D341Med (cell line): ENCODE measurements at regions not wholly inside any gene's neighbourhood (a gene's known extent, or its start where the extent isn't known, plus 50 kb on each side); places are given as distances from the start of the nearest gene placed in this dataset.

ENCODE experiments used
- DNase-seq: peaks from one replicate; pipeline ENCODE4 v3.0.0; 2012; ENCODE audit warnings: low spot score

- no peak for DNase-seq
Measured at GRCh38 chr3:40817017-40817416, 292.3 kb downstream of the ZNF621 start.

DNA sequence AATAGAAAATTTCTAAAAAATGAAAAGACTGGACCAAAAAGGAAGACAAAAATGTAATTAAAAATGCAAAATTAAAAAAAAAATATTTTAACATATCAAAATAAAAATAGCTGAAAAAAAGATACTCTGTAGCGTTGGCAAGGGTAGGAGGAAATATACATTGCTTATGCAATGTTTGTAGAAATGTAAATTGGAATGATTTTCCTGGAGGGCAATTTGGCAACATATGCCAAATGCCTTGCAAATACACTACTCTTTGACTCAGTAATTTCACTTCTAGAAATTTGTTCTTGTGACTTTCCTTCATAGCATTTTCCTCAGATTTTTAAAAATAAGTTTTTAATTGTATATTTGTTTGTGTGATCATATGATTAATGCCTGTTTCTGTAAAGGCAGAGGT lies 296.6 kb downstream of the ZNF621 start:
- DNase-seq = no peak

GRCh38 chr3:40827226-40827625 lies 302.5 kb downstream of the ZNF621 start:
- DNase-seq = no peak

DNA sequence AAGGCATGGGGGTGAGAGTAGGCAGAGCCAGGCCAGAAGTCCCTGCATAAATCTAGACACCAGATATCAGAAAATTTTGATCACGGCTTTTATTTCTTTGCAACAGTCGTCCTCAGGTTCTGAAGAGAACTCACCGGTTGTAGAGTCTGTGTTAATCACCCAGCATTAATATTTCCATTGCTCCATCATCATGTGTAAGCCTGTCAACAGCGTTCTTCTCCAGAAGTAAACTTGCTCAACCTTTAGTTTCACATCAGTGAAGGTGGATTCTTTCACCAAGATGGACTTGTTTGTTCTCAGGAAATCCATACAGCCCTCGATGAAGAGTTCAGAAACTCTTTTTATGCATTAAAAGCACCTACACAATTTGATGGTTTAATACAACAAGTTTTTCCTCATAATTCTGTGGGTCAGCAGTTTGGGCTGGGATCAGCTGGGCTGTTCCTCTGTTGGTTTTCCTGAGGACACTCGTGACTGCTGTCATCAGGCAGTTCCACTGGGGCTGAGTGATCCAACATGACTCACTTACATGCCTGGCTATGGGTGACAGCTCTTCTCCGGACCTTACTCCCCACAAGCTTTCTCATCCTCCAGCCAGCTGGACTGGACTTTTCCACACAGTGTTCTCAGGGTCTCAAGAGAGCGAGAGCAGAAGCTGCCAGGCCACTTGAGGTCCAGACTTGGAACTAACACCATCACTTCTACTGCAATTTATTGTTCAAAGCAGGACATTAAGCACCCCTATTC lies 303.4 kb downstream of the ZNF621 start:
- no peak for DNase-seq

DNA sequence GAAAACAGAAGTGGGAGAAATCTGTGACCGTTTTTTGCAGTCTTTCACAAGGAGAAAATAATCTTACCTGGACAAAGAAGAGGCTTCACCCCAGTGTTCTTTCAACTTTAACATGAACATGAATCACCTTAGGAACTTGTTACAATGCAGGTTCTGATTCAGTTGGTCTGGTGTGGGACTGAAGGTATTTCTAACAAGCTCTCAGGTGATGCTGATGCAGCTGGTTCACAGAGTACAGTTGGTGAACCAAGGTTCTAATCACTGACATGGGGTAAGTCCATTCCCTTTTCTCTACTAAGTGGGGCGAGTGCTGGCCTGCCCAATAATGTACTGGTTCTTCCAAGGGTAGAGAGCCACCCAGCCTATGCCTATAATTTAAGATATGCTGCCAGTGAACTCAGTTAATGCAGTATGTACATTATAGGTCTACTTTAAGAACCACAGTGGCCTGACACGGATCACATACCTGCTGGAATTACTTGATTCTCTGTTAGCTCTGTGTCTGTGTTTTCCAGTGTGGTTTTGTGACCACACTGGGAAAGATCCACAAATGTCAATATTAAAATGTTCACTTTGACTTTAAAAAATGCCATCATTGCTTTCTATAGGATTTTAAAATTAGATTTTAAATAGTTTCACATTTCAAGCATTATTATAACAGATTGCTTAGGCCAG lies 304.1 kb downstream of the ZNF621 start:
- DNase-seq = no peak

DNA sequence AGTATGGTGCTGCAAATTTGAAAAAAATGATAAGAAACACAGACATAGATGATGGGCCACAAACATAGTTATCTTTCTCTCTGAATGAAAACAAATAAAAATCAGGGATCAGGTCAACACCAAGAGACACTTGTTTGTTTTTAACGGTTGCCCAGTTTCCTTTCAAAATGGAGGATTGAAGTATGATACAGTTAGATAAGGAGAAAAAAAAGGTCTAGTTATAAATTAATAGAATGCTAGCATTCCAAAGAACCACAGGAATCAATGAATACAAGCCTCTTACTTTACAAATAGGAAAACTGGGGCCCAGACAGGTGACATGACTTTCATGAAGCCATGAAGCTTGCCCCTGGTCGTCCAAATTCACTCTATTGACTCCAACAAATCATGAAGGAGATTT lies 305.1 kb downstream of the ZNF621 start:
- DNase-seq = no peak

GRCh38 chr3:40837300-40837699 lies 312.5 kb downstream of the ZNF621 start:
- DNase-seq = no peak

- no peak for DNase-seq
Measured at GRCh38 chr3:40841131-40841530, 316.4 kb downstream of the ZNF621 start.

GRCh38 chr3:40841570-40842109 lies 316.9 kb downstream of the ZNF621 start:
- DNase-seq = no peak

DNA sequence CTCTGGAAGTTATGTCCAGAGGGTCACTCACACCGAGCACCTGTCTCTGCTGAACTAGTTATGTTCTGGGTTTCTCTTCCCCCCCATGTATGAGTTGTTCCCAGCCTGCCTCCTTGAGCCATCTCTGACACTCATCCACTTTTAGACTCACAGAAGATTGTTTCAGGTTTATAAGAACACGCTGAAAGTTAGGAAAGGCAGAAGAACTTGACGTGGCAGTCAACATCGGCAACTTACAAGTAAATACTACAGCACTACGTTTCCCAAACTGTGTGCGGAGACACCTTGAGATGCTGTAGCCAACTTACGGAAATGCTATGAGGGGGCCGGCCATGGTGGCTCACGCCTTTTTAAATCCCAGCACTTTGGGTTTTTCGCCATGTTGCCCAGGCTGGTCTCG lies 318.0 kb downstream of the ZNF621 start:
- no peak for DNase-seq

DNA sequence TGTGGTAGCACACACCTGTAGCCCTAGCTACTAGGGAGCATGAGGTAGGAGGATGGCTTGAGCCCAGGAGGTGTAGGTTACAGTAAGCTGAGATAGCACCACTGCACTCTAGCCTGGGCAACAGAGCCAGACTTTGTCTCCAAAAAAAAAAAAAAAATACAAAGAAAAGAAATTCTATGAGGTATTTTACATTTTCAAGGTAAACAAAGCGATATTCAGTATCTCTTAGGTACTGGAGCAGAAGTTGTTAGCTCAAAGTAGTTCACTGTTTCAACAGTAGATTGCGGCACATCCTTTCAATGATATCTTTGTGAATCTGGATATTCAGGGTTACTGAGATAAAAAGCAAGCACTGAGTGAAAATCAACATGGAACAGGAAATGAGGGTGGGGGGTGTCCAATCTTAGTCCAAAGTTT lies 318.5 kb downstream of the ZNF621 start:
- DNase-seq = no peak

- no peak for DNase-seq
Measured at GRCh38 chr3:40843851-40844548, 319.2 kb downstream of the ZNF621 start.

DNA sequence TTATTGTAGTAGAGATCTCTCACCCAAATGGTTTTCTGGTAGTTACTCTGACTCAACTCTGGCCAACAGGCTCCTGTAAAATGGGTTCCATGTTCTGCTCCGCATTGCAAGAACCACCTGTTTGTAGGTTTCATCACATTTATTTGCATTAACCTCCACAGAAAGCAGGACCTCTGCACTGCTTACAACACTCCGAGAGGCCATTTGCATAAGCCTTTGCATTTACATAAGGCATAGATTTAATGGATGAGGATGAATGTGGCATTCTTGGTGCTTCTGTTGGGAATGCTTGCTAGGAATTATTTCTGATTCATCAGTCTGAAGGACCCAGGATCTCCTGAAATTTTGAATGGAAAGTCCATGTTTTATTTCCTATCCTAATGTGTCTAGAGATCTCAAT lies 320.1 kb downstream of the ZNF621 start:
- no peak for DNase-seq

- no peak for DNase-seq
Measured at GRCh38 chr3:40845447-40845846, 320.7 kb downstream of the ZNF621 start.

DNA sequence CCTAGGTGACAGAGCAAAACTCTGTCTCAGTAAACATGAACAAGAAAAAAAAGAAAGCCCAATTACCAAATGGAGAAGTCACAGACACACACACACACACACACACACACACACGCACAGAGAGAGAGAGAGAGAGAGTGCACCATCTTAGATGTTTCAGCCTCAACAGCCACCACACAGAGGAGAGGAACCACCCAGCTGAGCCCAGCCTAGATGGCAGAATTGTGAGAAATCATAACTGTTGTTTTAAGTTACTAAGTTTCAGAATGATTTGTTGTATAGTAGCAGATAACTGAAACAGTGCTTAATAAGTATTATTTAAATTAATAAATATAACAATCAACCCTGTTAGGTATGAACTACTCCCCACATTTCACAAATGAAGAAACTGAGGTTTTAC lies 321.2 kb downstream of the ZNF621 start:
- DNase-seq = no peak

- DNase-seq = no peak
Measured at GRCh38 chr3:40846451-40846850, 321.7 kb downstream of the ZNF621 start.

- DNase-seq = no peak
Measured at GRCh38 chr3:40847551-40847992, 322.8 kb downstream of the ZNF621 start.

- DNase-seq = no peak
Measured at GRCh38 chr3:40848421-40848820, 323.7 kb downstream of the ZNF621 start.

DNA sequence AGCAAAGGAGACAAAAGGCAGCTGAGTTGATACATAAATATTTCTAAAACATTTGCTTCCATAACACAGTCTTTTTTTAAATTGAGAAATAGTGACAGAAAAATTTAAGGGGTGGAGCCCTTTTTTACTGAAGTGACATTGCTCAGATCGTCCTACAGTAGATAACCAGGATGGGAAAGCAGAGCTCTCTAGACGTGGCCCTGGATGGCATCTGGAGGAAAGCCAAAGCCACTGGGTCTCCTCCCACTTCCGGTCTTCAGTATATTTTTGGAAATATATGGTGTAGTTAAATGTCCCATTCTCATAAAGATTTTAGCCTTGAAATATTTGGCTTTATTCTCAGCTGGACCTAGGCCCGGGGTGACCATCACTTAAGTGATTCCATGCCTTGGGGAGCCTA lies 326.1 kb downstream of the ZNF621 start:
- no peak for DNase-seq

DNA sequence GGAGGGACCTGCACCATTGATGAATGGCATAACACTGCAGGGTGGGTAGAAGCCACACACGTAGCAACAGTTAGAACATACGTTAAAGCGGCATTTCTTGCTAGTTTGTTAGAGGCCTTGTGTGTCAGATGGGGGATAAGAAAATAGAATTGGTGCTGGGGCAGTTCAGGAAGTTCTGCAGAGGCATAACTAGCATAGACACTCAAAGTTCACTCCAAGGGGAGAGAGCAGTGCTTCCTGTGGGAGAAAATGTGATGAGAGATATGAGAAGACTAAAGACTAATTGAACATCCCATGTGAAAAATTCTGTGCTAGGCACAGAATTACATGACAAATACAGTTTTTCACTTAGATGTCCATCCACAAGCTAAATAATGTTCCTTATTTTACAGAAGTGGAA lies 327.1 kb downstream of the ZNF621 start:
- DNase-seq = no peak

GRCh38 chr3:40852712-40853111 lies 328.0 kb downstream of the ZNF621 start:
- DNase-seq = no peak

DNA sequence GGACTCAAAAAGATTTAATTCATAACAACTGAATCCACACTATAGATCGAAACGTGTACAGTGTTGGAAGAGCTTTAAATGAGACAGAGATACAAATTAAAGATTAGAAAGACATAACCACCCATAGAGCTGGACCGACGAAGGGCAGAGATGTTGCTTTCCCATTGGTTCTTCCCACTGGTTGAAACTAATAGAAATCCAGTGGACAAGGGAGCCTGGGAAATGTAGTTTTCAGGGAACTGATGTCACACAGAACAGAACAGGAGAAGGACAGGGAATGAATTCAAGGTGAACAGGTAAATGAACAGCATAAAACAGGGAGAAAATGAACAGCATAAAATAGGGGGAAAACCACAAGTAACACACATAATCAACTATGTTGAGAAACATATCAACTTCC lies 328.7 kb downstream of the ZNF621 start:
- no peak for DNase-seq

DNA sequence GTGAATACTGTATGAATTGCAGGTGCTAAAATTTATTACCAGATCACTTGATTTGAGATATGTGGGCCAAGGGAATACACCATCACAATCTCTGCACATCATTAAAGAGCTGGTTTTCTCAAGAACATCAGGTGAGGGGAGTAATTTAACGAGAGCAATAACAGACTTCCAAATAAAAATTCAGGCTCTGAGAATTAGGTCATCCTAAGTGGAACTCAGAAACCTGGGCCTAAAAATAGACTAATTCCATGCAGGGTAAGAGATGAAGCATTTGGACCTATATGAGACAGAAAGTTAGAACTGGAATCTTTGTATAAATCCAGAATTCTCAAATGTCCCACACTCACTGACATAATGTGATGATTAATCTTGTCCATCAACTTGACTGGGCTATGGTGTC lies 331.1 kb downstream of the ZNF621 start:
- no peak for DNase-seq
